ENCODE measurements at regions not wholly inside any gene's neighbourhood (a gene's known extent, or its start where the extent isn't known, plus 50 kb on each side); places are given as distances from the start of the nearest gene placed in this dataset.

DNA sequence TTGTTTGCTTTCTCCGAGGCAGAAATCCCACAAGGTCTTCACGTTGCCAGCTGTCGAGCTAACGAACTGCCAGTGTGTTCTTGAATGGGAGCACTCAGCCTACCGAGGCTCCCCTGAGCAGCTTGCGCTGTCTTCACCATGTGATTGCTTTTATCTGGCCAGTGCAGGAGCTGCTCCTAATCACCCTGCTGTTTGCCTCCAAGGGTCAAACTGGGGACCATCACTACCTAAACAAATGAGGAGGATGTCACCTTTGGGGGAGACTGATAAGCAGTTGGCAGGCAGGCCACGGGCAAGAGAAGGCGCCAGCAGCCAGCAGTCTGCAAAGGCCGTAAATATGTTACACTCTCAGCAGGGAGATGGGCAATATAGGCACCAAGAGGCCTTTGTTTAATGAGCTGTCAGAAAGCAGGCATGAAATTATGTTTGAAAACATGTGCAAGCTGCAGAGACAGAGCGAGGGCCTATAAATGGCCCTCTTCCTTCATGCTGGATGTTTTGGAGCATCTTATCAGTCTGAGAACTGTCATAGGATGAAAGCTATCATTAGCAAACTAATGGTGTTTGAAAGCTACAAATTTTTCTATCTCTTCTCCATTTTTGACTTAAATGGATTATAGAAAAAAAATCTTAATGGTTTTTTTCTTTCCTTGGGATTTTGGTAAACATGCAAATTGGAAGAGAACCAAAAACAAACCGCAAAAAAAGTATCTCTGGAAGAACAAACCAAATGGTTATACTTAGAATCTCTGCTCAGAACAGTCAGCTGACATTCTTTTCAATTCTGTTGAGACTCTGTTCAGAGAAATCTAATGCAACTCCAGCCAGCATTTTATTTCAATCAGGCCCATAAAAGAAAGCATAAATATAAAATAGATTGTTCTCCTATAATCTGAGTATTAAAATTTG lies 267.3 kb upstream of the NPVF start:
- POLR2A ChIA-PET = no interaction called here
- TF ChIP-seq FOSL1 (IDR thresholded peaks at IDR 0.05; ENCODE audit: low read depth) (no peak), CBX3 (IDR thresholded peaks at IDR 0.05; ENCODE audit: low read depth) (no peak), ZFX (IDR thresholded peaks at IDR 0.05) (no peak), EGR1 (IDR thresholded peaks at IDR 0.05; ENCODE audit: low read depth) (no peak), ELF1 (IDR thresholded peaks at IDR 0.05; ENCODE audit: borderline replicate concordance, low read depth) (no peak), RAD21 (IDR thresholded peaks at IDR 0.05; ENCODE audit: low read depth) (no peak), ZBTB33 (IDR thresholded peaks at IDR 0.05; ENCODE audit: extremely low read depth, insufficient replicate concordance, low read length) (no peak), CTCF (IDR thresholded peaks at IDR 0.05 in 2 of 3, conservative IDR thresholded peaks at IDR 0.05 in 1 of 3; ENCODE audit: borderline replicate concordance in 1 of 3, insufficient read depth in 1 of 3, low read depth in 2 of 3, low read length in 2 of 3) (no peak), EZH2phosphoT487 (IDR thresholded peaks at IDR 0.05; ENCODE audit: borderline replicate concordance) (no peak), EZH2 (IDR thresholded peaks at IDR 0.05) (no peak), JUND (IDR thresholded peaks at IDR 0.05) (no peak), POLR2A (IDR thresholded peaks at IDR 0.05; ENCODE audit: borderline replicate concordance, extremely low read depth, insufficient read depth, insufficient read length) (no peak), MAX (IDR thresholded peaks at IDR 0.05) (no peak), SP1 (IDR thresholded peaks at IDR 0.05; ENCODE audit: low read depth) (no peak), ZNF274 (IDR thresholded peaks at IDR 0.05; ENCODE audit: low read depth, low read length) (no peak)
- Histone ChIP-seq H3K27me3 (ENCODE audit: insufficient read depth, low read length) (peaks cover 9% of the 10 kb centered on the region; the same call in 1 of the 2 replicates), H3K9ac (ENCODE audit: low read length) (no peak overlapping the region), H3K36me3 (ENCODE audit: control insufficient read depth in 1 of 2, insufficient read depth in 2 of 2, low read length in 2 of 2) (no peaks in the 10 kb centered on the region), H3K9me3 (ENCODE audit: control insufficient read depth in 1 of 2, insufficient read depth in 1 of 2, low read depth in 1 of 2, low read length in 2 of 2) (no peaks in the 10 kb centered on the region), H3K9me2 (ENCODE audit: insufficient read depth) (no peaks in the 10 kb centered on the region), H3K79me2 (ENCODE audit: insufficient read depth, low read length) (no peaks in the 10 kb centered on the region), H3K4me3 (replicated peaks in 1 of 2; ENCODE audit: low read depth in 1 of 2, low read length in 2 of 2) (no peak overlapping the region), H3K27ac (ENCODE audit: low read depth, low read length) (no peak overlapping the region), H3K4me1 (ENCODE audit: control insufficient read depth in 1 of 2, insufficient read depth in 2 of 2, low read length in 2 of 2) (no peaks in the 10 kb centered on the region), H4K20me1 (ENCODE audit: insufficient read depth) (no peaks in the 10 kb centered on the region), H3K4me2 (ENCODE audit: low read length) (no peak overlapping the region), H2AFZ (ENCODE audit: low read depth, low read length, poor library complexity, severe bottlenecking) (no peak overlapping the region)
- ATAC-seq (no peak), DNase-seq (ENCODE audit: low read depth, low spot score) (no peak)
- RAD21 ChIA-PET (ENCODE audit: low non-redundant PET in 1 of 2, low total read pairs in 2 of 2, uncharacterized antibody in 2 of 2, unreplicated experiment in 2 of 2) = no interaction called here
- no TSS peak for BruUV-seq (replicated peaks)
- CTCF ChIA-PET = no interaction called here
- intact Hi-C loops (cut with micrococcal nuclease) = no loop called here

Data from HCT116 (cell line).